GM20000 (cell line): ENCODE measurements at regions not wholly inside any gene's neighbourhood (a gene's known extent, or its start where the extent isn't known, plus 50 kb on each side); places are given as distances from the start of the nearest gene placed in this dataset.

Source experiments
- DNase-seq: peaks from one replicate; pipeline ENCODE4 v3.0.0; 2012; ENCODE audit warnings: low spot score
- CTCF ChIP-seq: IDR thresholded peaks from 2 replicates; pipeline ENCODE4 v1.5.1; 2012; ENCODE audit warnings: mild to moderate bottlenecking, control low read depth; ENCODE audit errors: extremely low read depth, missing control alignments

GRCh38 chr16:86639354-86639753 lies 61.0 kb downstream of the FOXL1 start:
- DNase-seq, result no peak
- TF ChIP-seq CTCF, result no peak

- DNase-seq, result no peak
- no peak for TF ChIP-seq CTCF
Measured at GRCh38 chr16:86640265-86640843, 62.0 kb downstream of the FOXL1 start.

- TF ChIP-seq CTCF, result no peak
- DNase-seq, result no peak
Measured at GRCh38 chr16:86642087-86642486, 63.7 kb downstream of the FOXL1 start.

GRCh38 chr16:86643671-86644070 lies 65.3 kb downstream of the FOXL1 start:
- no peak for TF ChIP-seq CTCF

GRCh38 chr16:86647561-86647960 lies 69.2 kb downstream of the FOXL1 start:
- no peak for TF ChIP-seq CTCF

More at GRCh38 chr16:86643671-86644070, 65.3 kb downstream of the FOXL1 start:
- DNase-seq, result no peak

GRCh38 chr16:86649875-86650274 lies 71.5 kb downstream of the FOXL1 start:
- DNase-seq, result no peak
- no peak for TF ChIP-seq CTCF

More at GRCh38 chr16:86647561-86647960, 69.2 kb downstream of the FOXL1 start:
- no peak for DNase-seq

GRCh38 chr16:86651013-86651627 lies 72.8 kb downstream of the FOXL1 start:
- no peak for TF ChIP-seq CTCF
- no peak for DNase-seq
